H1 (cell line): ENCODE measurements at regions not wholly inside any gene's neighbourhood (a gene's known extent, or its start where the extent isn't known, plus 50 kb on each side); places are given as distances from the start of the nearest gene placed in this dataset.
A peak's percentile ranks its signal among the peaks of the same experiment; 100 is the strongest.

Experiments
- CTCF ChIA-PET: fragments of 300-600 bp; sonication (Branson Sonifier 250); formaldehyde crosslinking; loops from one replicate; lab custom pipeline; 2021; ENCODE audit not compliant: partially characterized antibody; lab: Charles Lee
- POLR2A ChIA-PET: fragments of 300-600 bp; sonication (Branson Sonifier 250); formaldehyde crosslinking; loops from one replicate; lab custom pipeline; 2021; ENCODE audit warnings: inconsistent platforms; ENCODE audit not compliant: partially characterized antibody; lab: Charles Lee
- DNase-seq, 2 experiments: peaks; one replicate each; pipeline versions ENCODE4 v3.0.0 to v3.0.0-alpha.2; 2010 to 2022; ENCODE audit warnings: low spot score in 2 of 2, low read depth in 1 of 2, mixed read lengths in 1 of 2
- FAIRE-seq: peaks from 2 replicates; lab custom pipeline; 2011; peaks lifted over from hg19 to GRCh38; lab: Jason Lieb, UNC
- H2AFZ ChIP-seq: 2 replicates; pipeline ENCODE4 v1.8.1; 2012; ENCODE audit warnings: low read length, inconsistent platforms
- H2AK5ac ChIP-seq: 2 replicates; pipeline ENCODE4 v1.6.1; 2013; ENCODE audit warnings: low read depth, low read length
- H2BK120ac ChIP-seq: replicated peaks from 2 replicates; pipeline ENCODE3; 2013; ENCODE audit warnings: low read depth, low read length, inconsistent platforms
- H2BK12ac ChIP-seq: 2 replicates; pipeline ENCODE4 v1.6.1; 2013; ENCODE audit warnings: low read depth, low read length
- H2BK15ac ChIP-seq: 2 replicates; pipeline ENCODE4 v1.6.1; 2013; ENCODE audit warnings: low read length
- H2BK20ac ChIP-seq: 2 replicates; pipeline ENCODE4 v1.6.1; 2013; ENCODE audit warnings: low read length
- H2BK5ac ChIP-seq: 2 replicates; pipeline ENCODE4 v1.6.1; 2013; ENCODE audit warnings: low read depth, low read length
- H3K14ac ChIP-seq: 2 replicates; pipeline ENCODE4 v1.6.1; 2013; ENCODE audit warnings: inconsistent platforms; ENCODE audit not compliant: insufficient read length
- H3K18ac ChIP-seq: 2 replicates; pipeline ENCODE4 v1.6.1; 2013; ENCODE audit warnings: low read length; ENCODE audit errors: extremely low read depth
- H3K23ac ChIP-seq: 2 replicates; pipeline ENCODE4 v1.6.1; 2013; ENCODE audit warnings: inconsistent platforms; ENCODE audit not compliant: insufficient read length
- H3K23me2 ChIP-seq: 2 replicates; pipeline ENCODE4 v1.6.1; 2013; ENCODE audit warnings: low read depth, low read length
- H3K27ac ChIP-seq: 2 replicates; pipeline ENCODE4 v1.6.1; 2011; ENCODE audit warnings: low read depth, low read length, inconsistent platforms
- H3K27me3 ChIP-seq, 4 experiments: replicated peaks in 1 of 4; 1 replicate in 1 of 4; 2 replicates in 3 of 4; pipeline versions ENCODE4 v1.6.1 to v1.8.1; 2011 to 2013; ENCODE audit warnings: low read length in 3 of 4, mild to moderate bottlenecking in 3 of 4, inconsistent platforms in 2 of 4, mixed read lengths in 2 of 4, moderate library complexity in 1 of 4; ENCODE audit not compliant: control insufficient read depth in 3 of 4, insufficient read depth in 3 of 4; ENCODE audit errors: extremely low read depth in 1 of 4
- H3K36me3 ChIP-seq, 4 experiments: 2 replicates each; pipeline versions ENCODE4 v1.6.1 to v1.8.1; 2011 to 2013; ENCODE audit warnings: mild to moderate bottlenecking in 4 of 4, low read length in 3 of 4, moderate library complexity in 2 of 4, control low read depth in 1 of 4, inconsistent platforms in 1 of 4; ENCODE audit not compliant: insufficient read depth in 4 of 4, control insufficient read depth in 2 of 4
- H3K4ac ChIP-seq: replicated peaks from 2 replicates; pipeline ENCODE3; 2013; ENCODE audit warnings: low read length, low read depth, mixed read lengths, inconsistent platforms; ENCODE audit not compliant: insufficient read length
- H3K4me1 ChIP-seq, 4 experiments: replicated peaks in 1 of 4; 1 replicate in 1 of 4; 2 replicates in 3 of 4; pipeline versions ENCODE4 v1.6.1 to v1.8.1; 2011 to 2013; ENCODE audit warnings: low read length in 3 of 4, inconsistent platforms in 2 of 4, mixed read lengths in 1 of 4; ENCODE audit not compliant: insufficient read depth in 4 of 4, control insufficient read depth in 3 of 4
- H3K4me2 ChIP-seq, 2 experiments: 2 replicates each; pipeline versions ENCODE4 v1.6.1 to v1.8.1; 2011 to 2013; ENCODE audit warnings: low read depth in 2 of 2, low read length in 2 of 2, control low read depth in 1 of 2, inconsistent platforms in 1 of 2, mild to moderate bottlenecking in 1 of 2; ENCODE audit not compliant: insufficient read depth in 1 of 2
- H3K4me3 ChIP-seq, 4 experiments: fragments of 200-600, 300-600 bp in 1 of 4; sonication (generic), shearing (Covaris generic), sonication (Bioruptor Twin) in 1 of 4; 2 replicates each; pipeline versions ENCODE4 v1.5.1 to v1.8.1; 2011 to 2016; ENCODE audit warnings: low read length in 4 of 4, low read depth in 3 of 4, control low read depth in 2 of 4, inconsistent platforms in 2 of 4, mild to moderate bottlenecking in 2 of 4, mixed read lengths in 1 of 4, moderate library complexity in 1 of 4; ENCODE audit not compliant: insufficient read depth in 2 of 4; ENCODE audit errors: extremely low read depth in 1 of 4
- H3K56ac ChIP-seq: replicated peaks from 2 replicates; pipeline ENCODE3; 2013; ENCODE audit warnings: low read depth, mild to moderate bottlenecking, mixed read lengths, low read length, inconsistent platforms; ENCODE audit not compliant: insufficient read length
- H3K79me1 ChIP-seq: 2 replicates; pipeline ENCODE4 v1.6.1; 2013; ENCODE audit warnings: low read depth, low read length, control low read depth
- H3K79me2 ChIP-seq, 2 experiments: 2 replicates each; pipeline versions ENCODE4 v1.6.1 to v1.8.1; 2012 to 2013; ENCODE audit warnings: low read length in 2 of 2, mild to moderate bottlenecking in 2 of 2, inconsistent platforms in 1 of 2; ENCODE audit not compliant: insufficient read depth in 2 of 2, control insufficient read depth in 1 of 2
- H3K9ac ChIP-seq, 4 experiments: replicated peaks in 1 of 4; 1 replicate in 1 of 4; 2 replicates in 3 of 4; pipeline versions ENCODE4 v1.6.1 to v1.8.1; 2011 to 2013; ENCODE audit warnings: low read depth in 3 of 4, low read length in 3 of 4, control low read depth in 2 of 4, mild to moderate bottlenecking in 2 of 4, moderate library complexity in 2 of 4, inconsistent platforms in 1 of 4; ENCODE audit errors: extremely low read depth in 1 of 4
- H3K9me3 ChIP-seq, 2 experiments: 2 replicates each; pipeline versions ENCODE4 v1.6.1 to v1.8.1; 2012 to 2013; ENCODE audit warnings: mild to moderate bottlenecking in 2 of 2, moderate library complexity in 2 of 2, control low read depth in 1 of 2, inconsistent platforms in 1 of 2, low read depth in 1 of 2, low read length in 1 of 2, mixed read lengths in 1 of 2; ENCODE audit not compliant: insufficient read depth in 2 of 2
- H4K20me1 ChIP-seq, 2 experiments: replicated peaks in 1 of 2; 2 replicates each; pipeline versions ENCODE3 to v1.8.1; 2011 to 2013; ENCODE audit warnings: inconsistent platforms in 2 of 2, low read length in 2 of 2, mild to moderate bottlenecking in 1 of 2; ENCODE audit not compliant: insufficient read depth in 2 of 2, control insufficient read depth in 1 of 2
- H4K5ac ChIP-seq: 2 replicates; pipeline ENCODE4 v1.6.1; 2013; ENCODE audit warnings: low read length, low read depth, mixed read lengths, inconsistent platforms; ENCODE audit not compliant: insufficient read length
- H4K8ac ChIP-seq: 2 replicates; pipeline ENCODE4 v1.8.0; 2013; ENCODE audit warnings: mild to moderate bottlenecking, moderate library complexity, low read length, inconsistent platforms; ENCODE audit not compliant: insufficient read depth; ENCODE audit errors: extremely low read depth
- H4K91ac ChIP-seq: replicated peaks from 2 replicates; pipeline ENCODE3; 2013; ENCODE audit warnings: low read length, mixed read lengths, inconsistent platforms; ENCODE audit not compliant: insufficient read length
- MAFK ChIP-seq: IDR thresholded peaks from 2 replicates; pipeline ENCODE4 v1.6.1; 2012; ENCODE audit warnings: low read depth, mild to moderate bottlenecking, improper control_type of control experiment, low read length
- WGBS, 2 experiments: shearing (Covaris generic) in 1 of 2; methylation state at CpG; one replicate each; pipeline versions ENCODE4 v1.1.6 to v1.1.7; 2013 to 2015; ENCODE audit warnings: low lambda C conversion rate in 2 of 2, mixed read lengths in 2 of 2, inconsistent platforms in 1 of 2, low coverage in 1 of 2, missing lambda C conversion rate in 1 of 2; ENCODE audit not compliant: insufficient replicate concordance in 2 of 2, insufficient coverage in 1 of 2, insufficient read length in 1 of 2; ENCODE audit errors: extremely low coverage in 1 of 2, missing lambda C conversion rate in 1 of 2; 5-methylcytosine and 5-hydroxymethylcytosine counted together

GRCh38 chr6:78150425-78150824, 497.6 kb downstream of the MEI4 start:
- ChIA-PET POLR2A (no interaction called here), CTCF (no interaction called here)
- Histone ChIP-seq H2BK12ac (no peak overlapping the region), H4K20me1 (no peaks in the 10 kb centered on the region), H3K27ac (no peak overlapping the region), H2BK5ac (no peak overlapping the region), H3K9ac (no peak overlapping the region), H4K8ac (no peak overlapping the region), H3K79me2 (no peaks in the 10 kb centered on the region), H3K18ac (no peak overlapping the region), H3K79me1 (no peaks in the 10 kb centered on the region), H3K23me2 (no peaks in the 10 kb centered on the region), H3K9me3 (no peaks in the 10 kb centered on the region), H3K27me3 (no peaks in the 10 kb centered on the region), H3K4ac (no peak overlapping the region), H3K4me3 (no peak overlapping the region), H3K14ac (no peak overlapping the region), H4K5ac (no peak overlapping the region), H2BK20ac (no peak overlapping the region), H4K91ac (no peak overlapping the region), H2BK15ac (no peak overlapping the region), H2AFZ (no peak overlapping the region), H3K56ac (no peak overlapping the region), H2BK120ac (no peak overlapping the region), H3K23ac (no peak overlapping the region), H3K4me1 (no peaks in the 10 kb centered on the region), H3K36me3 (no peaks in the 10 kb centered on the region; a peak in 1 of 8 replicates), H2AK5ac (no peak overlapping the region), H3K4me2 (no peak overlapping the region)
- FAIRE-seq (no peak), DNase-seq (no peak)
- WGBS, 2 experiments: 91% methylated on average over 3 of the region's 3 CpGs; no CpG with 5 or more reads in 1 of the 2 experiments
- peak; percentile 54; the same call in 1 of the 2 replicates for TF ChIP-seq MAFK
